ENCODE measurements at regions not wholly inside any gene's neighbourhood (a gene's known extent, or its start where the extent isn't known, plus 50 kb on each side); places are given as distances from the start of the nearest gene placed in this dataset.

DNA sequence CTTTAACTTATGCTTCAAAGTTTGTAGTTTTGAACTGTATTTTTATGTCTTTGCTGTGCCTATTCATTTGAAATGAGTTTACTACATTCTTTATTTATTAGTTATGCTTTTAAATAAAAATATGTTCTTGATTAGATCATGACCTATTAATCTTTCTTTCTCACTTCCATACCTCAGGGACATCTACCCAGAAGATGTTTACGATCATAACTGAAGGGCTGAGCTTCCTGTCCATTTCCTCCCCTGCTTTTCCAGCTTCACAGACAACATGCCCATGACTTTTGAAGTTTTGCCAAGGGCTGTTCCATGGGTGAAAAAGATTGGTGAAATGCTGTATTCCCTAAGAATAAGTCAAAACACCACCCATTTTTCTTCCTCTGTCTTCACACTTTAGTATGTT, 99.7 kb upstream of the DDIT4L start:
- DNase-seq (ENCODE audit: low read depth), result peak; percentile 11
- TF ChIP-seq, protein P1, sequence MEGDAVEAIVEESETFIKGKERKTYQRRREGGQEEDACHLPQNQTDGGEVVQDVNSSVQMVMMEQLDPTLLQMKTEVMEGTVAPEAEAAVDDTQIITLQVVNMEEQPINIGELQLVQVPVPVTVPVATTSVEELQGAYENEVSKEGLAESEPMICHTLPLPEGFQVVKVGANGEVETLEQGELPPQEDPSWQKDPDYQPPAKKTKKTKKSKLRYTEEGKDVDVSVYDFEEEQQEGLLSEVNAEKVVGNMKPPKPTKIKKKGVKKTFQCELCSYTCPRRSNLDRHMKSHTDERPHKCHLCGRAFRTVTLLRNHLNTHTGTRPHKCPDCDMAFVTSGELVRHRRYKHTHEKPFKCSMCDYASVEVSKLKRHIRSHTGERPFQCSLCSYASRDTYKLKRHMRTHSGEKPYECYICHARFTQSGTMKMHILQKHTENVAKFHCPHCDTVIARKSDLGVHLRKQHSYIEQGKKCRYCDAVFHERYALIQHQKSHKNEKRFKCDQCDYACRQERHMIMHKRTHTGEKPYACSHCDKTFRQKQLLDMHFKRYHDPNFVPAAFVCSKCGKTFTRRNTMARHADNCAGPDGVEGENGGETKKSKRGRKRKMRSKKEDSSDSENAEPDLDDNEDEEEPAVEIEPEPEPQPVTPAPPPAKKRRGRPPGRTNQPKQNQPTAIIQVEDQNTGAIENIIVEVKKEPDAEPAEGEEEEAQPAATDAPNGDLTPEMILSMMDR (conservative IDR thresholded peaks at IDR 0.05; ENCODE audit: low read depth, low read length), result no peak
- H3K4me3 ChIP-seq (ENCODE audit: low read depth, low read length), result no peak overlapping the region

DNA sequence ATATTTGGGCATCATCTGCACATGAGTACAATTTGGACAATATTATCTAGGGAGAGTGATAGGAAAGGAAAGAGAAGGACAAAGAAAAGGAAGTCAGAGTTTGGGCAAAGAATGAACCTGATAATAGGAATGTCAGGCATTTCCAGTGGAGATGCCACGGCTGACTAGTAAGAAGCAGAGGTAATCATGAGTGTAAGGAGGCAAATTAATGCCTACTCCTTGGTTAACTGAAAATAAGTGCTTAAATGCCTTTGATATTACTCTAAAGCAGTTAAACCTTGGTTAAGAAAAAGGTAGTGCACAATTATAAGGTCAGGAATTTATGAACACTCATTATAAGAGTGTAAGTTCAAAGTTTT, 99.2 kb upstream of the DDIT4L start:
- peak; percentile 12 for DNase-seq (ENCODE audit: low read depth)
- TF ChIP-seq, protein P1 (conservative IDR thresholded peaks at IDR 0.05; ENCODE audit: low read depth, low read length), result no peak
- no peak overlapping the region for H3K4me3 ChIP-seq (ENCODE audit: low read depth, low read length)

DNA sequence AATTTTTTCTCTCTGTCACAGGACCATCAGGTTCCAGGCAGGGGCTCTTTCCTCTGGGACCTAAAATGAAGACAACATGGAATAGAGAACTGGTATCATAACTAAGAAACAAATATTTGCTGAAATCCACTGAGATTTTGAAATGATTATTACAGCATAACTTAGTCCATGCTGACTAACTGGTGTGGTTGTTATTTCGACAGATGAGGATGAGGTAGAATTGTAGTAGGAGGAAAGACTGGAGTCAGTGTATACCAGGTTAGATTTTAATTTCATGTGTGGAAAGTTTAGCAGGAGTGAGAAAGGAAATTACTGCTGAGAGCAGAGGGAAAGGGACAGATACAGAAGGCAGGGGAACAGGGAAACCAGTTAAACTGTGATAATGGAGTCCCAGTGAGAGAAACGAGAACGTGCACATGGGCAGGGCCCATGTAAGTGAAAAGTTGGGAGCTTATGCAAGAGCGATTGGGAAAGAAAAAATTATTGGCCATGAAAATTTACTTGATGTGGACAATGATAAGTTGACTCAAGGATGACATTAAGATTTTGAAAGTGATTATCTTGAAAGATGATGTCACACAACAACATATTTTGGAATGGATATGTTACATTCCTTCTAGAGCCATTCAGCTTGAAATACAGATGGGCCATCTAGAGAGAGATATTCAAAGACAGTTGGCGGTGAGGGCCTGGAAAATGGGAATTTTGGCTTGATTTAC, 98.7 kb upstream of the DDIT4L start:
- H3K4me3 ChIP-seq (ENCODE audit: low read depth, low read length), result no peak overlapping the region
- DNase-seq (ENCODE audit: low read depth), result peak; percentile 15
- TF ChIP-seq, protein P1 (conservative IDR thresholded peaks at IDR 0.05; ENCODE audit: low read depth, low read length), result no peak

DNA sequence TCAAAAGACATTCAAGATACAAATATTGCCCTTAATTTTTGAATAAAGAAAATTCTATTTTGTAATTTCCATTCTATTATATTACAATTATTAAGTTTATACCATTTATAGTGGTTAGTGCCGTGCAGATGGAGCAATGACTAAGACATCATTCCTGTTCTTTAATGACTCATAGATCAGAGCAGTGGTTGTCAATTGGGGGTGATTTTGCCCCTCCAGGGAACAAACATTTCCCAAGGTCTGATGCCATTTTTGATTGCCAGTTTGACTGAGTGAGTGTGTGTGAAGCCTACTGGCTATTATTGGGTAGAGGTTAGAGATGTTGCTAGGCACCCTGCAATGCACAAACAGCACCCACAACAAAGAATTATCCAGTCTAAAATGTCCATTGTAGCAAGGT, 97.9 kb upstream of the DDIT4L start:
- DNase-seq (ENCODE audit: low read depth), result peak; percentile 17
- no peak overlapping the region for H3K4me3 ChIP-seq (ENCODE audit: low read depth, low read length)
- TF ChIP-seq, protein P1 (conservative IDR thresholded peaks at IDR 0.05; ENCODE audit: low read depth, low read length), result no peak

DNA sequence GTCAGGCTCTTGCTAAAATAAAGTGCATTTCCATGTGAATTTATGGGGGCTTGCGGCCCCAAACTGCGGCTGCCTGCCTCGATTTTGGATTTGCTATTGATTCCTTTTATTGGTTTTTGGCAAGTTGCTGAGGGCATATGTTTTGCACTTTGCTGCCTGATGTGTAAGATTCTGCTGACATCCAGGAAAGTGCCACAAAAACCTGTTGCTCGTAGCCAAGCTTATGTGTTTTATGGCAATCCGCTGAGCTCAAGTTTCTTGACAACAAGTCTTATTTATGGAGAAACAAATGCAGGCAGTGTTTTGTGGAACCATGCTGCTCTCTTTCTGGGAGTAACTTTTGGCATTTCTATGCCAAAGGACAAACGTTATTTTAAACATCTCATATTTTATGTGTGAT, 97.3 kb upstream of the DDIT4L start:
- TF ChIP-seq, protein P1 (conservative IDR thresholded peaks at IDR 0.05; ENCODE audit: low read depth, low read length), result no peak
- H3K4me3 ChIP-seq (ENCODE audit: low read depth, low read length), result no peak overlapping the region
- no peak for DNase-seq (ENCODE audit: low read depth)

DNA sequence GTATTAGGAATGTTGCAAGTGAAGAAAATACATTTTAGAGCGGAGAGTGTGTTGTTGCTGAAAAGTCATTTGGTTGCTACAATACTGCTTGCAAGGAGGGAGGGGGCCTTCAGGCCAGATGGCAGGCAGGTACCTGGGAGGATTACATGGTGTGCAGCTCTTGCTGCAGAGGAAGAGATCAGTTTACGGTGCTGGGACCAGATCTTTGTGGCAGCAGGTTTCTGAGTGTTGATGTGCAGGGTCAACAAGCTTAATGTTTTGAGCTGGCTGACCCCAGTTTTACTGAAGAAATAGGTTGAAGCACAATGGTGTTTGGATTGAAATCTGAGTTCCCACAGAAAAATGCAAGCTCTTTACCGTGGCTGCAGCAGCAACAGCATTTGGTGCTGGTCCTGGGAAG, 96.4 kb upstream of the DDIT4L start:
- TF ChIP-seq, protein P1 (conservative IDR thresholded peaks at IDR 0.05; ENCODE audit: low read depth, low read length), result no peak
- no peak overlapping the region for H3K4me3 ChIP-seq (ENCODE audit: low read depth, low read length)
- no peak for DNase-seq (ENCODE audit: low read depth)

DNA sequence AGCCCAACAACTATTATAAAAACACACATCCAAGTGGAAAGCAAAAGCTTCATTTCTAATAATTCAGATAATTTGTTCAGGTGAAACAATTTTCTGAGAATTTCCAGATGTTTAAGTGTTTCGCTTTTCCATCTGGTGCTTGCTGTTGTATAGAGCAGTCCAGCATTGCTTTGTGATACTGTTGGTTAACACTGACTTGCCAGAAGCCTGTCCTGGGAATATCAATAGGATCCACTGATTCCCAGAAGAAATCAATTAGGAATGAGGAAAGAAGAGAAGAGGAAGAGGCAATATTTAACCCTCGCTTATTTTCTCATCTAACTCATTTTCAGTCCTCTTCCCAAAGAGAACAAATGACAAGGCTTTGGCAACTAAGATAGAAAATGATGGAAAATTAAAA, 94.9 kb upstream of the DDIT4L start:
- TF ChIP-seq, protein P1 (conservative IDR thresholded peaks at IDR 0.05; ENCODE audit: low read depth, low read length), result no peak
- H3K4me3 ChIP-seq (ENCODE audit: low read depth, low read length), result no peak overlapping the region
- DNase-seq (ENCODE audit: low read depth), result no peak
